ENCODE measurements at regions not wholly inside any gene's neighbourhood (a gene's known extent, or its start where the extent isn't known, plus 50 kb on each side); places are given as distances from the start of the nearest gene placed in this dataset.

- no peak for TF ChIP-seq EZH2 (IDR thresholded peaks at IDR 0.05; ENCODE audit: low read length, unreplicated experiment)
- TF ChIP-seq, protein P1, sequence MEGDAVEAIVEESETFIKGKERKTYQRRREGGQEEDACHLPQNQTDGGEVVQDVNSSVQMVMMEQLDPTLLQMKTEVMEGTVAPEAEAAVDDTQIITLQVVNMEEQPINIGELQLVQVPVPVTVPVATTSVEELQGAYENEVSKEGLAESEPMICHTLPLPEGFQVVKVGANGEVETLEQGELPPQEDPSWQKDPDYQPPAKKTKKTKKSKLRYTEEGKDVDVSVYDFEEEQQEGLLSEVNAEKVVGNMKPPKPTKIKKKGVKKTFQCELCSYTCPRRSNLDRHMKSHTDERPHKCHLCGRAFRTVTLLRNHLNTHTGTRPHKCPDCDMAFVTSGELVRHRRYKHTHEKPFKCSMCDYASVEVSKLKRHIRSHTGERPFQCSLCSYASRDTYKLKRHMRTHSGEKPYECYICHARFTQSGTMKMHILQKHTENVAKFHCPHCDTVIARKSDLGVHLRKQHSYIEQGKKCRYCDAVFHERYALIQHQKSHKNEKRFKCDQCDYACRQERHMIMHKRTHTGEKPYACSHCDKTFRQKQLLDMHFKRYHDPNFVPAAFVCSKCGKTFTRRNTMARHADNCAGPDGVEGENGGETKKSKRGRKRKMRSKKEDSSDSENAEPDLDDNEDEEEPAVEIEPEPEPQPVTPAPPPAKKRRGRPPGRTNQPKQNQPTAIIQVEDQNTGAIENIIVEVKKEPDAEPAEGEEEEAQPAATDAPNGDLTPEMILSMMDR (conservative IDR thresholded peaks at IDR 0.05; ENCODE audit: low read depth, low read length), result no peak
Measured at GRCh38 chr2:47651296-47651695, 80.5 kb upstream of the KCNK12 start.

Measured in PC-3 (cell line).